HT-29 (cell line): ENCODE measurements at regions not wholly inside any gene's neighbourhood (a gene's known extent, or its start where the extent isn't known, plus 50 kb on each side); places are given as distances from the start of the nearest gene placed in this dataset. TPM values are rescaled to one million over a fixed set of nuclear protein-coding genes. Genes with fewer than 3 reads are reported as not detected.
"Not testable (repeated sequence)": the region's sequence is repeated elsewhere in the genome, so short reads cannot be mapped to it uniquely, and the experiment has no call there.

Source experiments
- DNase-seq: peaks from one replicate; pipeline ENCODE4 v3.0.0-alpha.2; 2015; ENCODE audit warnings: low spot score
- small RNA-seq: library from RNA; depleted of rRNA; stranded (forward); fragments of <200 nt; gene quantifications from one replicate; pipeline ENCODE3, GENCODE V24; 2014

- no peak for DNase-seq
Measured at GRCh38 chr4:148561467-148561866, 119.3 kb upstream of the NR3C2 start.

DNA sequence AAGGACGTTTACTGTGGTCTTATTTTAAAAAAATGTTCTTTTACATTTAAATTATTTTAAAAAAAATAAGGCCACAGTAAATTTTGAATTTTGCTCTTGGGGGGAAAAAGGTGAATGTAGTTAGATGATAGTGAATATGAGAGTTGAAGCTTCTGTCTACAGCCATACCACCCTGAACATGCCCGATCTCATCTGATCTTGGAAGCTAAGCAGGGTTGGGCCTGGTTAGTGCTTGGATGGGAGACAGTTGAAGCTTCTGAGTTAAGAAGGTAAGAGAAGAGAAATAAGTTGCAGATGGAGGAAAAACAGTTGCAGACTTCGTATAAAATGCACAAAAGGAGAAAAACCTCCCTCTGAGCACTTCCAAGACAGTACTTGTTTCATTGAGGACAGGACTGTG, 115.6 kb upstream of the NR3C2 start:
- DNase-seq, result no peak

DNA sequence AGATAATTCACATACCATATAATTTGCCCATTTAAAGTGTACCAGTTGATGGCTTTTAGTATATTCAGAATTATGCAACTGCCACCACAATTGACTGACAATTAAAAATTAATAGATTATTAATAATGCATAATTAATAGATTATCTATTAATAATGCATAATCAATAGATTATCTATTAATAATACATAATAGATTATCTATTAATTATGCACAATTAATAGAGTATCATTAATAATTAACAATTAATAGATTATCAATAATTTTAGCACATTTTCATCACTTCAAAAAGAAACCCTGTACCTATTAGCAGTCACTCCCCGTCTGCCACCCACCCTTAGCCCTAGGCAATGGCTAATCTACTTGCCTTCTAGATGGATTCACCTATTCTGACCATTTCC, 108.6 kb upstream of the NR3C2 start:
- no peak for DNase-seq

GRCh38 chr4:148542922-148543623, 100.9 kb upstream of the NR3C2 start:
- peak; percentile 3 for DNase-seq

DNA sequence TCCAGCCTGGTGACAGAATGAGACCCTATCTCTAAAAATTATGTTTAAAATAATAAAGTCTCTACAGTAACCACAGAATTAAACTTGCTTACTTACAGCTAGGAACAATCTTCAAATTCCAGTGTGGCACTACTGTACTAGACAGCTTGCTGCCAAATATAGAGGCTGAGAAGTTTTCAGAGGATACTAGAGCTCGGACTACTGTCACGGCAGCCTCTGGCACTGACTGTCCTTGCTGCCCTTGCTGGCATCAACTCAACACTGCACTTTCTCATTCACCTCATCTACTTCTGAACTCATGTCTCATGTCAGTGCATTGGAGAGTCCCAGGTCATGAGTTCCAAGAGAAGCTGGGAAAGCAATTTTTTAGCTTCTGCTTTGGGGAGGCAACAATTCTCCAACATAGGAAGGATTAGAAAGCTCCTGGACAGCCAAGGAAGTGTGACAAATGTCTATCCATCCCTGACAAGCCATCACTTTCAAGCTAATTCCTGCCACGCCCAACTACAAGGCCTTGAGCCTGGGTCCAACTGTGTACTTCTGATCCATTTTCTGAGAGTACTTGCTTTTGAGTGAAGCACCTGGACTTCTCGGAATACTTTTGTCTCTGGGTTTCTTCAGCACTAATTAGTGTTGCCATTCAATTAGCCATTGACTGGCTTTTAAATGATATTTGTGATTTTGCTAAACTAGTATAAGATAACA, 98.6 kb upstream of the NR3C2 start:
- DNase-seq, result no peak

DNA sequence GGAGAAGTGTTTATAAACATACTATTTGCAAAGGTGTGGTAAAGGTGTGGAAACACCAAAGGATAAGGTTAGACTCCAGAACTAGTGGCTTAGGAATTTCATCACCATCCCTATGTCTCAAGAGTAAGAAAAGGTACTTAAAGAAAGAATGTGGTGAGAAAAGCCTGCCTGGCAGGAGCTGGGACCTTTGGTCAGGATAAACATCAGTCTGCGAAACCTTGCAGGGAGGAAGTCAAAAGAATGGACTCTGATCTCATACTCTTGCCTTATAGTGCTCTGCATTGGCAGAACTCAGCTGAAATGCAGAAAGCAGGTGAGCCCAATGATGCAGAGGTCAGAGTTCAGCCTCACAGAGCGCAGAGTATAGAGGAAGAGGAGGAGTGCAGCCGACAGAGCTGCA, 97.2 kb upstream of the NR3C2 start:
- DNase-seq, result peak; percentile 49

GRCh38 chr4:148533851-148534250, 91.6 kb upstream of the NR3C2 start:
- not testable (repeated sequence) for DNase-seq

DNA sequence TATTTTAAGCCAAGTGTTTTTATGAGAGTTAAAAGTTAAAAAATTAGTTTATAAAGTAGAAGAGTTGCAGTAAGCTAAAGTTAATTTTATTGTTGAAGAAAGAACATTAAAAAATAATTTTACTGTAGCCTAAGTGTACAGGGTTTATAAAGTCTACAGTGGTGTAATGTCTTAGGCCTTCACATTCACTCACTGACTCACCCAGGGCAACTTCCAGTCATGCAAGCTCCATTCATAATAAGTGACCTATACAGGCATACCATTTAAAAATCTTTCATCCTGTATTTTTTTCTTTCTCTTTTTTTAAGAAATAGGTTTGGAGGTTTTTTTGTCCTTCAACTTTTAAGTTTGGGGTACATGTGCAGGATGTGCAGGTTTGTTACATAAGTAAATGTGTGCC, 87.9 kb upstream of the NR3C2 start:
- DNase-seq, result no peak

- DNase-seq, result no peak
Measured at GRCh38 chr4:148527571-148527970, 85.4 kb upstream of the NR3C2 start.

DNA sequence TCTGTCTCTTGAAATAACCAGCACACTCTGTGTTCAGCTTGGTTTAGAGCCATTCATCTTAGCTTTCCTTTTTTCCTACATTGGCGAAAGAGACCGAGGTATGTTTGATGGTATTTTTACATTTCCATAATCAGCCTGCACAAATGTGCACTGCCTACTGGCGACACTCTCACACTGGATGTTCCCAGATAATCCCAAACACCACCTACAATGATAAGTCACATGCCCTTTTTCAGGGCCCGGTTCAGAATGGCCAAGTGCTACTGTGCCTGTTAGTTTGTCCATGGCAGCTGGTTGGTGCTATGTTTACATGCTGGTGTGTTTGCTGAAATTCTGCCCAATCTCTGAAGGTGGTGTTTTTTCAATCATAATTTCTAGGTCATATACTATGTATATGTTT, 80.8 kb upstream of the NR3C2 start:
- DNase-seq, result no peak

GRCh38 chr4:148515248-148515647, 73.0 kb upstream of the NR3C2 start:
- peak; percentile 75 for DNase-seq

- DNase-seq, result no peak
Measured at GRCh38 chr4:148514581-148514980, 72.4 kb upstream of the NR3C2 start.

DNA sequence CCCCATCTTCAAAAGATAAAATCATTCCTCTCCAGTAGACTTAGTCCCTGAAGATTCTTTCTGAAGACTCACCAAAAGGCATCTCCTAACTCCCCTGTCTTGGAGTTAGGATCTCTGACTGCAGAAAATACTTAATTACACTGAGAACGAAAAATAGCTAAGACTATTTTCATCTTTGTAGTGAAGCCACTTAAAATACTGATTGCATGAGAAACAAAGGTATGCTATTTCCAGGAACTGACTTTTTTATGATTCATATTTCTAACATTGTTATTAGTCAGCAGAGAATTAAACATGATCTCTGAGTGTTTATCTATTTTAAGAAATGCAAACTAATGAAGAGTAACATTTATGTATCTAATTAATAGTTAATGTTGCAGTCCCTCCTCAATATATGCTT, 71.8 kb upstream of the NR3C2 start:
- DNase-seq, result no peak

- no peak for DNase-seq
Measured at GRCh38 chr4:148510211-148510610, 68.0 kb upstream of the NR3C2 start.

DNA sequence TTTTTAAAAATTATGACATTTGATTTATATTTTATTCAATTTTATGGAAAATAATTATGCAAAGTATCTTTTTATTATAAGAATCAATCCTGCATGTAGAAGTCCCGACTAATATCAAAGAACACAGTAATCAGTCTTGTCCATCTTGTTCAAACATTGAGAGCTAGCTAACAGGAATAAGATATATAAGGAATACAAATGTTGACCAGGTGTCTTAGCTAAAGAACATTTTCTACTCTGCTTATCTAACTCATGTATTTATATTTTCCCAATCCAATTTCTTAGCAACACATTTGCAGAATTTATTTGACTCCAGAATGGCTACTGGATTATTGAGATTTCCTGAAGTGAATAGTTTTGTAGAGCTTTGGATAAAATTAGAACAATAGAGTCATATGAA, 61.5 kb upstream of the NR3C2 start:
- no peak for DNase-seq

DNA sequence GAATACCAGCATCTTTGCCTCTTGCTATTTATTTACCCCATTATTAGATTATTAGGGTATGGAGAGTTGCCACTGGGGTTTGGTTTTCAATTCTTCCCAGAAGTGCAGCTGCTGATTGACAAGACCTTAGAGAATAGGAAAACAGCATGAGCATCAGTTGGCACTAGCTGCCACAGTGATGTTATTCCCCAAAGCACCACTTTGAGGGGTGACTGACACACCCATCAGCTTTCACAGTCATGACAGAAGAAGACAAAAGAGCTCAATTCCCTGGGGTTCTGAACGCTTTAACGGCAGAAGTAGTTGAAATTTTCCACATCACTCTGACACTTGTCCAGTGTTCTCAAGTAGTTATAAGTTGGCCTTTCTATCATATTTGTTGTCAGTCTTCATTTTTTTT, 55.0 kb upstream of the NR3C2 start:
- DNase-seq, result no peak

DNA sequence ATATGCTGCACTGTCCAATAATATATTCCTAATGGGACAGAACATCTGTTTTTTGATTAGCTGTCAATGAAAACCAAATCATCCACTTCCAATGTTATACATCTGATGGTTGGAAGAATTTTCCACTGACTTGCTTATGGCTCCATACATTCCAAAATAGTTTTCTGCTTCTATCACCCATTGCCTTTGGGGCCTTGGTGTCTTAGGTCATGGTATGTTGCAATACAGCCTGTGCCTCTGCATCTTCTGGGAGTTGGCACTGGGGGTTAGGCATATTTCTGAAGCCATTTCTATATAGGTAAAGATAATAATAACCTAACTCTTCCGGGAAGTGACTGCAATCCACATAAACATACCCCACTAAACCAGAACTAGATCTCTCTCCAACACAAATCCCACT, 53.2 kb upstream of the NR3C2 start:
- no peak for DNase-seq

Small RNAs in the stretch of these regions (small RNA-seq; reads per million reads assigned to genes)
- not detected for gene RNA5SP166
- not detected for gene RNU7-197P
